Neuronal stem cell (in vitro differentiated cells): ENCODE measurements at regions not wholly inside any gene's neighbourhood (a gene's known extent, or its start where the extent isn't known, plus 50 kb on each side); places are given as distances from the start of the nearest gene placed in this dataset.
"Not testable (repeated sequence)": the region's sequence is repeated elsewhere in the genome, so short reads cannot be mapped to it uniquely, and the experiment has no call there.

Experiments used
- DNase-seq: peaks from one replicate; pipeline ENCODE4 v3.0.0-alpha.2; 2013; ENCODE audit warnings: low spot score
- H2AFZ ChIP-seq: one replicate; pipeline ENCODE4 v1.6.1; 2013; ENCODE audit warnings: mild to moderate bottlenecking, low read length, inconsistent platforms
- H2AK5ac ChIP-seq: 2 replicates; pipeline ENCODE4 v1.6.1; 2013; ENCODE audit warnings: low read depth, mild to moderate bottlenecking, inconsistent platforms, low read length, moderate library complexity, mixed read lengths
- H2BK120ac ChIP-seq: 2 replicates; pipeline ENCODE4 v1.6.1; 2013; ENCODE audit warnings: low read depth, mild to moderate bottlenecking, inconsistent platforms, low read length, moderate library complexity, mixed read lengths
- H2BK12ac ChIP-seq: one replicate; pipeline ENCODE4 v1.6.1; 2013; ENCODE audit warnings: low read length, inconsistent platforms
- H2BK15ac ChIP-seq: 2 replicates; pipeline ENCODE4 v1.6.1; 2013; ENCODE audit warnings: mild to moderate bottlenecking, low read length, inconsistent platforms, mixed read lengths
- H2BK5ac ChIP-seq: one replicate; pipeline ENCODE4 v1.6.1; 2013; ENCODE audit warnings: inconsistent platforms, mild to moderate bottlenecking, low read length, moderate library complexity
- H3K14ac ChIP-seq: one replicate; pipeline ENCODE4 v1.6.1; 2013; ENCODE audit warnings: low read length, inconsistent platforms
- H3K18ac ChIP-seq: 2 replicates; pipeline ENCODE4 v1.6.1; 2013; ENCODE audit warnings: low read length, inconsistent platforms
- H3K23ac ChIP-seq: 2 replicates; pipeline ENCODE4 v1.6.1; 2013; ENCODE audit warnings: low read depth, mild to moderate bottlenecking, mixed read lengths, low read length, inconsistent platforms; ENCODE audit not compliant: poor library complexity
- H3K27ac ChIP-seq: replicated peaks from 3 replicates; pipeline ENCODE4 v1.5.1; 2013; ENCODE audit warnings: low read length, inconsistent platforms
- H3K27me3 ChIP-seq, 3 experiments: 2 replicates each; pipeline ENCODE4 v1.6.1; 2013; ENCODE audit warnings: low read length in 3 of 3, mild to moderate bottlenecking in 2 of 3, inconsistent platforms in 1 of 3, low read depth in 1 of 3, mixed read lengths in 1 of 3, moderate library complexity in 1 of 3; ENCODE audit not compliant: control insufficient read depth in 3 of 3, insufficient read depth in 3 of 3
- H3K36me3 ChIP-seq, 2 donors: replicated peaks in 1 of 2; 2 replicates each; pipeline ENCODE4 v1.6.1; 2013; ENCODE audit warnings: low read length in 2 of 2; ENCODE audit not compliant: control insufficient read depth in 2 of 2, insufficient read depth in 2 of 2
- H3K4ac ChIP-seq: 2 replicates; pipeline ENCODE4 v1.6.1; 2013; ENCODE audit warnings: inconsistent platforms, mild to moderate bottlenecking, low read length, moderate library complexity
- H3K4me1 ChIP-seq, 2 donors: 1 replicate in 1 of 2; 2 replicates in 1 of 2; pipeline ENCODE4 v1.6.1; 2013; ENCODE audit warnings: low read length in 2 of 2, low read depth in 1 of 2; ENCODE audit not compliant: control insufficient read depth in 2 of 2, insufficient read depth in 1 of 2
- H3K4me2 ChIP-seq: one replicate; pipeline ENCODE4 v1.6.1; 2013; ENCODE audit warnings: mild to moderate bottlenecking, low read length, inconsistent platforms; ENCODE audit not compliant: insufficient read depth, poor library complexity, severe bottlenecking
- H3K4me3 ChIP-seq, 2 donors: 2 replicates each; pipeline ENCODE4 v1.5.1; 2013; ENCODE audit warnings: low read length in 2 of 2, mild to moderate bottlenecking in 2 of 2, inconsistent platforms in 1 of 2, moderate library complexity in 1 of 2
- H3K79me1 ChIP-seq: one replicate; pipeline ENCODE4 v1.6.1; 2013; ENCODE audit warnings: low read depth, mild to moderate bottlenecking, inconsistent platforms, low read length, moderate library complexity
- H3K9ac ChIP-seq: one replicate; pipeline ENCODE4 v1.6.1; 2013; ENCODE audit warnings: mild to moderate bottlenecking, low read depth, low read length, inconsistent platforms; ENCODE audit not compliant: poor library complexity
- H3K9me3 ChIP-seq, 2 donors: replicated peaks in 1 of 2; 2 replicates each; pipeline versions ENCODE3 to v1.6.1; 2013; ENCODE audit warnings: low read length in 2 of 2, mild to moderate bottlenecking in 2 of 2, inconsistent platforms in 1 of 2, low read depth in 1 of 2, mixed read lengths in 1 of 2, moderate library complexity in 1 of 2; ENCODE audit not compliant: control insufficient read depth in 2 of 2, insufficient read depth in 1 of 2
- H4K8ac ChIP-seq: one replicate; pipeline ENCODE4 v1.6.1; 2013; ENCODE audit warnings: low read depth, mild to moderate bottlenecking, inconsistent platforms, low read length, moderate library complexity
- H4K91ac ChIP-seq: one replicate; pipeline ENCODE4 v1.6.1; 2013; ENCODE audit warnings: low read length, low read depth, mild to moderate bottlenecking, inconsistent platforms; ENCODE audit not compliant: poor library complexity
- WGBS, 2 donors: extraction: QIAGEN DNeasy Blood & Tissue Kit; methylation state at CpG; one replicate each; pipeline ENCODE4 v1.1.7; 2013; ENCODE audit warnings: missing lambda C conversion rate in 2 of 2, mixed read lengths in 1 of 2; ENCODE audit not compliant: insufficient read length in 2 of 2, insufficient replicate concordance in 1 of 2; ENCODE audit errors: extremely low coverage in 2 of 2; 5-methylcytosine and 5-hydroxymethylcytosine counted together

- Histone ChIP-seq H4K91ac (no peak overlapping the region), H3K27me3 (no peaks in the 10 kb centered on the region), H3K36me3 (no peaks in the 10 kb centered on the region), H3K4me1 (no peaks in the 10 kb centered on the region), H3K18ac (no peak overlapping the region), H2BK5ac (no peak overlapping the region), H3K14ac (no peak overlapping the region), H3K4me3 (no peak overlapping the region), H3K23ac (no peak overlapping the region), H2BK15ac (no peak overlapping the region), H3K27ac (no peak overlapping the region), H3K4me2 (no peak overlapping the region), H2AFZ (no peak overlapping the region), H4K8ac (no peak overlapping the region), H3K4ac (no peak overlapping the region), H2BK120ac (no peak overlapping the region), H3K9ac (no peak overlapping the region), H3K9me3 (no peaks in the 10 kb centered on the region), H2AK5ac (no peak overlapping the region), H3K79me1 (no peaks in the 10 kb centered on the region), H2BK12ac (no peak overlapping the region)
- WGBS, 2 donors = no CpG with 5 or more reads among the region's 4 CpGs
- no peak for DNase-seq
Measured at GRCh38 chr7:9719303-9719702, 1254.4 kb upstream of the PHF14 start.

- Histone ChIP-seq H3K4me1 (no peaks in the 10 kb centered on the region), H3K4ac (no peak overlapping the region), H2BK15ac (no peak overlapping the region), H3K18ac (no peak overlapping the region), H2BK12ac (no peak overlapping the region), H3K9me3 (no peaks in the 10 kb centered on the region), H3K14ac (no peak overlapping the region), H3K36me3 (no peaks in the 10 kb centered on the region), H3K79me1 (no peaks in the 10 kb centered on the region), H4K8ac (no peak overlapping the region), H3K23ac (no peak overlapping the region), H2BK5ac (no peak overlapping the region), H2AK5ac (no peak overlapping the region), H3K27me3 (no peaks in the 10 kb centered on the region), H2AFZ (no peak overlapping the region), H3K4me2 (no peak overlapping the region), H4K91ac (no peak overlapping the region), H3K27ac (no peak overlapping the region), H2BK120ac (no peak overlapping the region), H3K9ac (no peak overlapping the region), H3K4me3 (no peak overlapping the region)
- WGBS, 2 donors = no CpG with 5 or more reads among the region's 3 CpGs
- no peak for DNase-seq
Measured at GRCh38 chr7:9719721-9720120, 1254.0 kb upstream of the PHF14 start.

DNA sequence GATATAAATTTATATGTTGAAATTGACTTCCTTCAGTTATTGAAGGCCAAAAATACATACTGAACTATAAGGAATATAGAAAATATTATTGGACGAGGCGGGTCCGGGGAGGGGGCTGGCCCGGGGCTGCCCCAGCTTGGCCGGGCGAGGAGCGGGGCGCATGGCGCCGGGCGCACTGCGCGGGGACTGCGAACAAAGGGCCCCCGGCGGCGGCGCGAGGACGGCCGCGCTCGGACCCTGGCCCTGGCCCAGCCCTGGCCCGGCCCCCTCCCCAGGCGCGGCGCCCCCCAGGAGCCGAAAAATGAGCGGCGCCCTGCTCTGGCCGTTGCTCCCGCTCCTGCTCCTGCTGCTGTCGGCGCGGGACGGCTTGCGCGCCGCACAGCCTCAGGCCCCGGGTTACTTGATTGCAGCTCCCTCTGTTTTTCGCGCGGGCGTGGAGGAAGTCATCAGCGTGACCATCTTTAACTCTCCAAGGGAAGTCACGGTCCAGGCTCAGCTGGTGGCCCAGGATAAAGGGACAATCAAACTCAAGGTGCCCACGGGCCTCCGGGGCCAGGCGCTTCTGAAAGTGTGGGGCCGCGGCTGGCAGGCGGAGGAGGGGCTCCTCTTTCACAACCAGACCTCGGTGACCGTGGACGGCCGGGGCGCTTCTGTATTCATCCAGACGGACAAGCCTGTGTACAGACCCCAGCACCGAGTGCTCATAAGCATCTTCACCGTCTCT, 1247.6 kb upstream of the PHF14 start:
- H3K23ac ChIP-seq, DNase-seq, H3K4me2 ChIP-seq, H3K27ac ChIP-seq, H3K4me1 ChIP-seq, H2BK12ac ChIP-seq, H2BK120ac ChIP-seq, H2AFZ ChIP-seq, H3K36me3 ChIP-seq, H4K8ac ChIP-seq, H3K9me3 ChIP-seq, H3K27me3 ChIP-seq, H4K91ac ChIP-seq, H2BK15ac ChIP-seq, H3K9ac ChIP-seq, H3K4me3 ChIP-seq, H3K18ac ChIP-seq, H3K79me1 ChIP-seq, H3K4ac ChIP-seq, H2BK5ac ChIP-seq, H2AK5ac ChIP-seq, H3K14ac ChIP-seq: not testable (repeated sequence)
- WGBS, 2 donors = no CpG with 5 or more reads among the region's 60 CpGs

- H4K8ac ChIP-seq, H3K27me3 ChIP-seq, H3K27ac ChIP-seq, H3K4me2 ChIP-seq, DNase-seq, H3K9ac ChIP-seq, H2BK15ac ChIP-seq, H3K36me3 ChIP-seq, H3K4me1 ChIP-seq, H3K79me1 ChIP-seq, H2AFZ ChIP-seq, H4K91ac ChIP-seq, H3K14ac ChIP-seq, H2BK5ac ChIP-seq, H3K23ac ChIP-seq, H2BK12ac ChIP-seq, H3K4ac ChIP-seq, H2AK5ac ChIP-seq, H3K18ac ChIP-seq, H3K4me3 ChIP-seq, H2BK120ac ChIP-seq, H3K9me3 ChIP-seq: not testable (repeated sequence)
- WGBS, 2 donors = no CpG with 5 or more reads among the region's 22 CpGs
Measured at GRCh38 chr7:9726811-9727210, 1246.9 kb upstream of the PHF14 start.
